Astrocyte of the cerebellum (primary cell): ENCODE measurements at regions not wholly inside any gene's neighbourhood (a gene's known extent, or its start where the extent isn't known, plus 50 kb on each side); places are given as distances from the start of the nearest gene placed in this dataset.

ENCODE experiments used
- DNase-seq: peaks from one replicate; pipeline ENCODE4 v3.0.0-alpha.2; 2011; ENCODE audit warnings: low read depth
- H3K4me3 ChIP-seq: 2 replicates; pipeline ENCODE4 v1.5.1; 2011; ENCODE audit warnings: mild to moderate bottlenecking, low read depth, low read length, moderate library complexity
- in situ Hi-C: cut with HindIII; loops from 2 replicates; pipeline ENCODE4 v1.10.0; 2017; ENCODE audit warnings: low sequenced_read_pairs
- TF ChIP-seq, protein P1 (sequence below): IDR thresholded peaks from 2 replicates; pipeline ENCODE4 v1.5.1; 2012; ENCODE audit warnings: low read length, low read depth, moderate library complexity, mild to moderate bottlenecking; ENCODE audit errors: missing control alignments

DNA sequence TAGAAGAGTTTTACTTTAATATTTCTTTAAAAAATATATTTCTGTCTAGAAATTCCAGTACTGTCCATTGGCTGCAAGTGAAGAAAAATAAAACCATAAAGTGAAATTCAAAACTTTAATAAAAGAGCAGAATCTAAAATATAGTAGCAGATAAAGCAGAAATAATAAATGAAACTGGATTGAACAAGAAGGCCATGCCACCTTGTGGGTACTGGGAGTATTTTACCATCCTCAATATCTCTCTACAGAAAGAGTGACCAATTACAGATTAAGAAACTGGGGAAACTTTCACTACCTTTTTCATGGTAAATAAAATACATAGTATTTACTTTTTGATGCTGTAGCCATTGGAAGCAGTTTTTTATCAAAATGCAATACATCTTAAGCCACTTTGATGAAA lies 220.5 kb downstream of the BCAT1 start:
- in situ Hi-C loops, result no loop called here
- TF ChIP-seq, protein P1, sequence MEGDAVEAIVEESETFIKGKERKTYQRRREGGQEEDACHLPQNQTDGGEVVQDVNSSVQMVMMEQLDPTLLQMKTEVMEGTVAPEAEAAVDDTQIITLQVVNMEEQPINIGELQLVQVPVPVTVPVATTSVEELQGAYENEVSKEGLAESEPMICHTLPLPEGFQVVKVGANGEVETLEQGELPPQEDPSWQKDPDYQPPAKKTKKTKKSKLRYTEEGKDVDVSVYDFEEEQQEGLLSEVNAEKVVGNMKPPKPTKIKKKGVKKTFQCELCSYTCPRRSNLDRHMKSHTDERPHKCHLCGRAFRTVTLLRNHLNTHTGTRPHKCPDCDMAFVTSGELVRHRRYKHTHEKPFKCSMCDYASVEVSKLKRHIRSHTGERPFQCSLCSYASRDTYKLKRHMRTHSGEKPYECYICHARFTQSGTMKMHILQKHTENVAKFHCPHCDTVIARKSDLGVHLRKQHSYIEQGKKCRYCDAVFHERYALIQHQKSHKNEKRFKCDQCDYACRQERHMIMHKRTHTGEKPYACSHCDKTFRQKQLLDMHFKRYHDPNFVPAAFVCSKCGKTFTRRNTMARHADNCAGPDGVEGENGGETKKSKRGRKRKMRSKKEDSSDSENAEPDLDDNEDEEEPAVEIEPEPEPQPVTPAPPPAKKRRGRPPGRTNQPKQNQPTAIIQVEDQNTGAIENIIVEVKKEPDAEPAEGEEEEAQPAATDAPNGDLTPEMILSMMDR, result peak; percentile 41
- DNase-seq, result peak; percentile 29
- no peak overlapping the region for H3K4me3 ChIP-seq

GRCh38 chr12:24725616-24726015 lies 223.3 kb downstream of the BCAT1 start:
- in situ Hi-C loops, result no loop called here
- no peak for DNase-seq
- TF ChIP-seq, protein P1, result no peak
- H3K4me3 ChIP-seq, result no peak overlapping the region

DNA sequence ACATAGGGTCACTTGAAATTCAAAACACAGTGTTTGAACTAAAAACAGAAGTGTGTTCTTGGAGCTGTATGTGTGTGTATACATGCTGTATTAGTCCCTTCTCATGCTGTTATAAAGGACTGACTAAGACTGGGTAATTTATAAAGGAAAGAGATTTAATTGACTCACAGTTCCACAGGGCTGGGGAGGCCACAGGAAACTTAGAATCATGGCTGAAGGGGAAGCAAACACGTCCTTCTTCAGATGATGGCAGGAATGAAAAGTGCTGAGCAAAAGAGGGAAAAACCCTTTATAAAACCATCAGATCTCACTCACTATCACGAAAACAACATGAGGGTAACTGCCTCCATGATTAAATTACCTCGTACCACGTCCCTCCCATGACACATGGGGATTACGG lies 224.1 kb downstream of the BCAT1 start:
- in situ Hi-C loops, result no loop called here
- no peak for DNase-seq

DNA sequence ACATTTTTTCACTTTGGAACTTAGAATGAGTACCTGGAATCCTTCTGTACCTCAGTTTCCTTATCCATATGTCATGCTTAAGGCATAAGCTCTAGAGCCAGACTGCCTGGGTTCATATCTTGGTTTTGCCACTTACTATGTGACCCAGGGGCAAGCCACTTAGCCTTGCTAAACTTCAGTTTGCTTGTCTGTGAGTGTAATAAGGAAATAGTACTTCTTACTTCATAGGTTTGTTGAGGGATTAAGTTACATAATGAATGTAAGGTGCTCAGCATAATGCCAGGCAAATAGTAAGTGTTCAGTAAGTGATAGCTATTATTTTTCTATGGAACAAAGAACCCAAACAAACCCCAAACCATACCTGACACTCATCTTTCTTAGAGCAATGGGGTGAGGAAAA lies 225.1 kb downstream of the BCAT1 start:
- TF ChIP-seq, protein P1, result no peak
- H3K4me3 ChIP-seq, result no peak overlapping the region
- in situ Hi-C loops, result no loop called here
- DNase-seq, result no peak

More for the DNA sequence above, 224.1 kb downstream of the BCAT1 start:
- H3K4me3 ChIP-seq, result no peak overlapping the region
- TF ChIP-seq, protein P1, result no peak

DNA sequence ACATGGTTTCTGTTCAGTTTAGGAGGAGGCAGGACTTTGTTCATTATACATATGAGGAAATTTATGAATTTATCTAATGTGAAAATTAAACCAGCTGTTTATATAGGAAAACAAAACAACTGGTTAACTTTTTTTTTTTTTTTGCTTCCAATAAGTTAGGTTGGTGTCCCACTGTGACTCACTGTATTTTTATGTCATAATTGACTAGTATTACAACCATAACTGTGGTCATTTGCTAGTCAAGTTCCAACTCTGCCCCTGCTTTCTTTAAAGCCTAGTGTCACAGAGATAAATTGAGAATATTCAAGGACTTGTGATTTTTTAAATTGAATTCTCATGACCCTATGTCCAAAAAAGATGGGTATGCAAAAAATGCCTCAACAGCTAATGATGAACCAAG lies 227.7 kb downstream of the BCAT1 start:
- no peak overlapping the region for H3K4me3 ChIP-seq
- no peak for DNase-seq
- TF ChIP-seq, protein P1, result no peak
- in situ Hi-C loops, result no loop called here

DNA sequence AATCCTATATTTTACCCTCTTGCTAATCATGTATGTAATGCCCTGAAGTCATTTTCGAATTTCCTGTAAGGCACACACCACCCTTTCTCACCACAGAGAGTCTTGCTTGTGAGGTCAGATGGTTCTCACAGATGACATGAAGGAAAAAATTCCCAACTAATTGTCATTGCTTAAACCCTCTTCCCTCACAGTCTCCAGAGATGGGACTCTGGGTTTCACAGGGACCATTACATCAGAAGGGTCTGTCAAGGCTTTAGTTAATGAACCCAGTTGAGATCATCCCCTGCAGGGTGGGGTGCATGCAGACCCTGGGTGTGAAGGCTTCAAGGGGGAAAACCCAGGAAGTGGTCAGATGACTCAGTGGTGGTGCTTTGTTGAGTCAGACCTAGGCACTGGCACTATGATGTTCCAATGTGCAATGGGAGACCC lies 229.6 kb downstream of the BCAT1 start:
- TF ChIP-seq, protein P1, result no peak
- in situ Hi-C loops, result no loop called here
- H3K4me3 ChIP-seq, result no peak overlapping the region
- no peak for DNase-seq

DNA sequence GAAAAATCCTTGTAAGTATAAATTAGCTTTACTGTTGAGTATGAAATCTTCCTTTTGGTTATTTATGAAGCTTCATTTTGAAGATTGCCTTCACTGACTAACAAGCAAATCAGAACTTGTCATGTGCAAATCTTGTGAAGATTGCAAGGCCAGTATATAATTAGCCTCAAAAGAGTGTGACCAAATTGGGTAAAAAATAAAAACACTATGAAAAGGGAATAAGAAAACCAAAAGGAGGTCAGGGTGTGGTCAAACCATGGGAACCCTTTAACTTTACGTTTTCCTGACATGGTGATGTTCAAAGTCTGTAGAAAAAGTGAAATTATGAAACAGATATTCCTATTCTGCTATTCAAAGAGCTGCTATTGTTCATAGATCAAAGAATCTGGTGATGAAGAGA lies 230.3 kb downstream of the BCAT1 start:
- no peak for DNase-seq
- in situ Hi-C loops, result no loop called here
- TF ChIP-seq, protein P1, result no peak
- H3K4me3 ChIP-seq, result no peak overlapping the region
